SK-N-SH (cell line): ENCODE measurements at regions not wholly inside any gene's neighbourhood (a gene's known extent, or its start where the extent isn't known, plus 50 kb on each side); places are given as distances from the start of the nearest gene placed in this dataset.

ENCODE experiments used
- EP300 ChIP-seq, 2 experiments: IDR thresholded peaks; 2 replicates each; pipeline versions ENCODE4 v1.4.0 to v1.6.1; 2012; ENCODE audit warnings: borderline replicate concordance in 1 of 2, low read depth in 1 of 2, low read length in 1 of 2
- EZH2phosphoT487 ChIP-seq: fragments of 200-600 bp; sonication (generic); IDR thresholded peaks from 2 replicates; pipeline ENCODE4 v1.6.1; 2017; ENCODE audit warnings: low read depth, mixed run types, mild to moderate bottlenecking, antibody characterized with exemption, moderate library complexity, borderline replicate concordance
- FOSL2 ChIP-seq: IDR thresholded peaks from 2 replicates; pipeline ENCODE4 v1.4.0; 2012; ENCODE audit warnings: low read depth, mild to moderate bottlenecking, moderate library complexity, borderline replicate concordance
- POLR2AphosphoS5 ChIP-seq: IDR thresholded peaks from 2 replicates; pipeline ENCODE4 v1.6.1; 2012; ENCODE audit warnings: low read depth, low read length
- RCOR1 ChIP-seq: fragments of 150-350 bp; IDR thresholded peaks from 2 replicates; pipeline ENCODE4 v1.6.1; 2017; ENCODE audit warnings: antibody characterized with exemption, low read length
- SMC3 ChIP-seq: IDR thresholded peaks from 2 replicates; pipeline ENCODE4 v1.6.1; 2012; ENCODE audit warnings: low read depth, low read length, improper control_type of control experiment
- TCF12 ChIP-seq: IDR thresholded peaks from 2 replicates; pipeline ENCODE4 v1.4.0; 2012
- TF ChIP-seq, protein P1 (sequence below): IDR thresholded peaks from 2 replicates; pipeline ENCODE4 v1.4.0; 2012; ENCODE audit warnings: low read depth, borderline replicate concordance
- TF ChIP-seq, protein P2 (sequence below): IDR thresholded peaks from 2 replicates; pipeline ENCODE4; 2012
- TF ChIP-seq, protein P3 (sequence below): fragments of 200-600 bp; sonication (generic); IDR thresholded peaks from 2 replicates; pipeline ENCODE4 v1.6.1; 2017; ENCODE audit warnings: antibody characterized with exemption, mild to moderate bottlenecking, moderate library complexity
- TF ChIP-seq, protein P4 (sequence below): IDR thresholded peaks from 2 replicates; pipeline ENCODE4 v1.4.0; 2012; ENCODE audit warnings: low read depth

DNA sequence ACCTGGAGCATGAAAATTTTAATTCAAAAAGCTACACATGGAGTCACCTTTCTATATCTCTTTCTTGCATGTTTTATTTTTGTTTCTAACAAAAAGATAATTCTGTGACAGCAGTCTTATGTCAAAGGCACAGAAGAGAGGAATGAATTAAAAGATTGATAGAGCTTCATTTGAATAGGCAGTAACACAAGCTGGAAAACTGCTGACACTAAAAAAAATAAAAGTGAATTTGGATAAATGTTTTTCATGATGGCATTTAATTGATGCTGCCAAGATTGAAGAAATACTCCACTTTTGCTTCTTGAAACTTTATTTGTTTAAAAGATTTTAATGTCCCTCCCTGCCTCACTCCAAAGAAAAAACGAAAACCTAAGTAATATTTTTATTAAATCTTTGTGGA is 887.4 kb downstream of the PLA2G4A start:
- no peak for TF ChIP-seq POLR2AphosphoS5
- TF ChIP-seq, protein P1, sequence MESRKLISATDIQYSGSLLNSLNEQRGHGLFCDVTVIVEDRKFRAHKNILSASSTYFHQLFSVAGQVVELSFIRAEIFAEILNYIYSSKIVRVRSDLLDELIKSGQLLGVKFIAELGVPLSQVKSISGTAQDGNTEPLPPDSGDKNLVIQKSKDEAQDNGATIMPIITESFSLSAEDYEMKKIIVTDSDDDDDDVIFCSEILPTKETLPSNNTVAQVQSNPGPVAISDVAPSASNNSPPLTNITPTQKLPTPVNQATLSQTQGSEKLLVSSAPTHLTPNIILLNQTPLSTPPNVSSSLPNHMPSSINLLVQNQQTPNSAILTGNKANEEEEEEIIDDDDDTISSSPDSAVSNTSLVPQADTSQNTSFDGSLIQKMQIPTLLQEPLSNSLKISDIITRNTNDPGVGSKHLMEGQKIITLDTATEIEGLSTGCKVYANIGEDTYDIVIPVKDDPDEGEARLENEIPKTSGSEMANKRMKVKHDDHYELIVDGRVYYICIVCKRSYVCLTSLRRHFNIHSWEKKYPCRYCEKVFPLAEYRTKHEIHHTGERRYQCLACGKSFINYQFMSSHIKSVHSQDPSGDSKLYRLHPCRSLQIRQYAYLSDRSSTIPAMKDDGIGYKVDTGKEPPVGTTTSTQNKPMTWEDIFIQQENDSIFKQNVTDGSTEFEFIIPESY = no peak
- no peak for TF ChIP-seq TCF12
- TF ChIP-seq SMC3 = no peak
- TF ChIP-seq RCOR1 = no peak
- TF ChIP-seq, protein P2, sequence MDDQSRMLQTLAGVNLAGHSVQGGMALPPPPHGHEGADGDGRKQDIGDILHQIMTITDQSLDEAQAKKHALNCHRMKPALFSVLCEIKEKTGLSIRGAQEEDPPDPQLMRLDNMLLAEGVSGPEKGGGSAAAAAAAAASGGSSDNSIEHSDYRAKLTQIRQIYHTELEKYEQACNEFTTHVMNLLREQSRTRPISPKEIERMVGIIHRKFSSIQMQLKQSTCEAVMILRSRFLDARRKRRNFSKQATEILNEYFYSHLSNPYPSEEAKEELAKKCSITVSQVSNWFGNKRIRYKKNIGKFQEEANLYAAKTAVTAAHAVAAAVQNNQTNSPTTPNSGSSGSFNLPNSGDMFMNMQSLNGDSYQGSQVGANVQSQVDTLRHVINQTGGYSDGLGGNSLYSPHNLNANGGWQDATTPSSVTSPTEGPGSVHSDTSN = no peak
- TF ChIP-seq, protein P3, sequence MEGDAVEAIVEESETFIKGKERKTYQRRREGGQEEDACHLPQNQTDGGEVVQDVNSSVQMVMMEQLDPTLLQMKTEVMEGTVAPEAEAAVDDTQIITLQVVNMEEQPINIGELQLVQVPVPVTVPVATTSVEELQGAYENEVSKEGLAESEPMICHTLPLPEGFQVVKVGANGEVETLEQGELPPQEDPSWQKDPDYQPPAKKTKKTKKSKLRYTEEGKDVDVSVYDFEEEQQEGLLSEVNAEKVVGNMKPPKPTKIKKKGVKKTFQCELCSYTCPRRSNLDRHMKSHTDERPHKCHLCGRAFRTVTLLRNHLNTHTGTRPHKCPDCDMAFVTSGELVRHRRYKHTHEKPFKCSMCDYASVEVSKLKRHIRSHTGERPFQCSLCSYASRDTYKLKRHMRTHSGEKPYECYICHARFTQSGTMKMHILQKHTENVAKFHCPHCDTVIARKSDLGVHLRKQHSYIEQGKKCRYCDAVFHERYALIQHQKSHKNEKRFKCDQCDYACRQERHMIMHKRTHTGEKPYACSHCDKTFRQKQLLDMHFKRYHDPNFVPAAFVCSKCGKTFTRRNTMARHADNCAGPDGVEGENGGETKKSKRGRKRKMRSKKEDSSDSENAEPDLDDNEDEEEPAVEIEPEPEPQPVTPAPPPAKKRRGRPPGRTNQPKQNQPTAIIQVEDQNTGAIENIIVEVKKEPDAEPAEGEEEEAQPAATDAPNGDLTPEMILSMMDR = no peak
- no peak for TF ChIP-seq EP300 (IDR thresholded peaks at IDR 0.05; ENCODE audit: borderline replicate concordance in 1 of 2, low read depth in 1 of 2, low read length in 1 of 2)
- TF ChIP-seq FOSL2 = no peak
- TF ChIP-seq, protein P4, sequence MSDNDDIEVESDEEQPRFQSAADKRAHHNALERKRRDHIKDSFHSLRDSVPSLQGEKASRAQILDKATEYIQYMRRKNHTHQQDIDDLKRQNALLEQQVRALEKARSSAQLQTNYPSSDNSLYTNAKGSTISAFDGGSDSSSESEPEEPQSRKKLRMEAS = no peak
- TF ChIP-seq EZH2phosphoT487 = no peak
